Heart right ventricle (tissue), 16 donors: ENCODE measurements at regions not wholly inside any gene's neighbourhood (a gene's known extent, or its start where the extent isn't known, plus 50 kb on each side); places are given as distances from the start of the nearest gene placed in this dataset.

Experiments used
- ATAC-seq, 8 donors: fragments of 200-7000 bp; cut with Tn5 transposase; one replicate each; pipeline ENCODE4 v1.9.1; 2020; ENCODE audit warnings: mild to moderate bottlenecking in 8 of 8, moderate library complexity in 8 of 8, moderate number of reproducible peaks in 1 of 8
- DNase-seq, 2 donors: peaks; one replicate each; pipeline ENCODE4 v3.0.0-alpha.2; 2020
- H3K27ac ChIP-seq, 10 donors: fragments of 200-600 bp; sonication (generic) in 2 of 10; one replicate each; pipeline versions ENCODE4 v1.5.0 to v1.8.0; 2020 to 2022; ENCODE audit warnings: mild to moderate bottlenecking in 3 of 10
- H3K27me3 ChIP-seq, 7 donors: fragments of 200-600 bp; one replicate each; pipeline ENCODE4 v1.8.0; 2021 to 2022; ENCODE audit warnings: mild to moderate bottlenecking in 2 of 7
- H3K36me3 ChIP-seq, 9 donors: fragments of 200-600 bp; sonication (generic) in 1 of 9; one replicate each; pipeline versions ENCODE4 v1.5.0 to v1.8.0; 2020 to 2022; ENCODE audit warnings: mild to moderate bottlenecking in 2 of 9
- H3K4me1 ChIP-seq, 9 donors: fragments of 200-600 bp; sonication (generic) in 1 of 9; one replicate each; pipeline versions ENCODE4 v1.5.0 to v1.8.0; 2020 to 2022; ENCODE audit warnings: mild to moderate bottlenecking in 4 of 9
- H3K4me3 ChIP-seq, 10 donors: fragments of 200-600 bp; sonication (generic) in 2 of 10; one replicate each; pipeline versions ENCODE4 v1.5.0 to v1.8.0; 2020 to 2022; ENCODE audit warnings: mild to moderate bottlenecking in 7 of 10, moderate library complexity in 2 of 10
- H3K9me3 ChIP-seq, 11 donors: fragments of 200-600 bp in 10 of 11; sonication (generic) in 2 of 11; one replicate each; pipeline versions ENCODE4 v1.5.0 to v1.8.0; 2013 to 2022; ENCODE audit warnings: mild to moderate bottlenecking in 2 of 11, control low read depth in 1 of 11, moderate library complexity in 1 of 11
- WGBS, 2 donors: extraction: QIAGEN DNeasy Blood & Tissue Kit; methylation state at CpG; one replicate each; pipeline ENCODE4 v1.1.7; 2013; ENCODE audit warnings: inconsistent platforms in 1 of 2; 5-methylcytosine and 5-hydroxymethylcytosine counted together
- intact Hi-C, 10 donors: fragments of 100-400 bp; cut with DNase I; formaldehyde crosslinking; loops; one replicate each; pipeline versions ENCODE4 v1.11.1 to v1.14.2; 2022
- TF ChIP-seq, protein P1 (sequence below), 9 donors: fragments of 200-600 bp; sonication (generic) in 2 of 9; IDR thresholded peaks; one replicate each; pipeline versions ENCODE4 v1.5.0 to v1.8.0; 2021 to 2022; ENCODE audit warnings: antibody characterized with exemption in 9 of 9, mild to moderate bottlenecking in 5 of 9, moderate library complexity in 1 of 9
- donor health status: Arrhythmogenic right ventricular cardiomyopathy.
- donor health status: ischemic (EF 13 %, LVEDD 7.1; RV severe dilation, severe dysfunction).
- donor health status: healthy with polysubstance abuse.
- donor health status: DM: no; HTN: yes; CAD: no.
- donor health status: DM: no; HTN: no; CAD: no.
- donor health status: ischemic (EF 25% LVEDD 6.9; RV normal size, moderate dysfunction).
- donor health status: ischemic (EF 25% LVEDD 5.7; RV mildly dilated, moderate dysfunction).
- donor health status: healthy.
- donor health status: DM: yes; HTN: yes; CAD: no.
- donor health status: Ischemic cardiomyopathy.
- donor health status: ischemic (EF 35%, LVEDD 5.7; RV mildly dilated, moderate dysfunction).
- donor health status: nonischemic (EF 11% LVEDD 7.7; RV severe dilation, severe dysfunction).
- donor health status: DM: yes; HTN: yes; CAD: no.
- donor health status: PGD.
- donor health status: ischemic (EF 29% LVEDD 5.4; RV normal size, mild dysfunction).
- donor health status: nonischemic (EF 23%, LVEDD 6.1; RV moderate dilation, normal function).

DNA sequence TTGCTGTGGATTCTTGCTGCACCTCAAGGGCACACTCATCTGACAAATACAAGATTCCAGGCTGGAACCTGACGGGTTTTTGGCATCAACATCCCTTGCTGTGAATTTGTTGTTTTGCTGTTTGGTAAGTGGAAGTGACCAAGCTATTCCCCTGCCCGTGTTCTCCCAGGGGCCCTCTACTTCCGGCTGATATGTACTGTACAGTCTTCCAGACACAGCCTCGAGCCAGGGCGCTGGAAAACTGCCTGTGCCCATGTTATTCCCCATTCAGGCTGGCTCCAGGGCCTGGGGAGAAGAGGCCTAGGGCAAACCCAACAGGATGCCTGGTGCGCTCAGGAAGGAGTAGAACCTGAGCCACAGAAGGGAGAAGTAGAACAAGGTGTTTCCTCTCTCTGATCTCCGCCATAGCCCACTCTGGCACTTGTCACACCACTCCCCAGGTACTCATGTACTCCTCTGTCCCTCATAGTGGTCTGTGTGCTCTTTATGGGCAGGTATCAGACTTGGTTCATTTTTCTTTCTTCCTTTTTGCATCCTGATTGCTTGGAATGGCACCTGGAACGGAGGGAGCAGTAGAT lies 67.8 kb upstream of the LTA4H start:
- TF ChIP-seq, protein P1, sequence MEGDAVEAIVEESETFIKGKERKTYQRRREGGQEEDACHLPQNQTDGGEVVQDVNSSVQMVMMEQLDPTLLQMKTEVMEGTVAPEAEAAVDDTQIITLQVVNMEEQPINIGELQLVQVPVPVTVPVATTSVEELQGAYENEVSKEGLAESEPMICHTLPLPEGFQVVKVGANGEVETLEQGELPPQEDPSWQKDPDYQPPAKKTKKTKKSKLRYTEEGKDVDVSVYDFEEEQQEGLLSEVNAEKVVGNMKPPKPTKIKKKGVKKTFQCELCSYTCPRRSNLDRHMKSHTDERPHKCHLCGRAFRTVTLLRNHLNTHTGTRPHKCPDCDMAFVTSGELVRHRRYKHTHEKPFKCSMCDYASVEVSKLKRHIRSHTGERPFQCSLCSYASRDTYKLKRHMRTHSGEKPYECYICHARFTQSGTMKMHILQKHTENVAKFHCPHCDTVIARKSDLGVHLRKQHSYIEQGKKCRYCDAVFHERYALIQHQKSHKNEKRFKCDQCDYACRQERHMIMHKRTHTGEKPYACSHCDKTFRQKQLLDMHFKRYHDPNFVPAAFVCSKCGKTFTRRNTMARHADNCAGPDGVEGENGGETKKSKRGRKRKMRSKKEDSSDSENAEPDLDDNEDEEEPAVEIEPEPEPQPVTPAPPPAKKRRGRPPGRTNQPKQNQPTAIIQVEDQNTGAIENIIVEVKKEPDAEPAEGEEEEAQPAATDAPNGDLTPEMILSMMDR (IDR thresholded peaks at IDR 0.05): no peak
- Histone ChIP-seq H3K27me3 (no peaks in the 10 kb centered on the region), H3K9me3 (no peaks in the 10 kb centered on the region), H3K4me3 (no peak overlapping the region), H3K4me1 (peaks cover 4 to 49% (median 34%) of the 10 kb centered on the region in 9 donors), H3K27ac (peak overlapping the region in 6 of 10 donors; percentile 18 to 70 (median 52)), H3K36me3 (no peaks in the 10 kb centered on the region)
- ATAC-seq (peak in 5 of 8 donors; percentile 43 to 65 (median 52)), DNase-seq (peak; percentile 32 to 44)
- intact Hi-C loops: loop anchor here in 1 of 10 donors (10.0 kb wide), 1 partner anchor 62 kb away; no protein-coding TSS in a partner anchor
- WGBS, 2 donors: 46 to 54% methylated on average over 8 of the region's 8 CpGs

DNA sequence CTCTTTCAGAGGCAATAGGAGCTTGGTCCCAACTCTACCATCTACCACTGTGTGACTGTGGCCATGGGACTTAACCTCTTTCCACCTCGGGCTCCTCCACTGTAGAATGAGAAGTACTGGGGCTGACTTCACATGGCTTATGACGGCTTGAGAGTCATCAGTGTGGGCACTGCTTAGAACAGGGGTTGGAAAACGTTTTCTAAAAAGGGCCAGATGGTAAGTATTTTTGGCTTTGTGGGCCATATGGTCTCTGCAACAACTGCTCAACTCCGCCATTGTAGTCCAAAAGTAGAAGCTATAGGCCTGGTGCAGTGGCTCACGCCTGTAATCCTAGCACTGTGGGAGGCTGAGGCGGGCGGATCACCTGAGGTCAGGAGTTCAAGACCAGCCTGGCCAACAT lies 69.2 kb upstream of the LTA4H start:
- Histone ChIP-seq H3K36me3 (no peaks in the 10 kb centered on the region), H3K4me3 (no peak overlapping the region), H3K9me3 (no peaks in the 10 kb centered on the region), H3K27me3 (no peaks in the 10 kb centered on the region), H3K27ac (peak overlapping the region in 2 of 10 donors; percentile 40 to 58), H3K4me1 (peaks cover 4 to 47% (median 30%) of the 10 kb centered on the region in 9 donors)
- TF ChIP-seq, protein P1 (IDR thresholded peaks at IDR 0.05): no peak
- intact Hi-C loops: loop anchor here in 1 of 10 donors (10.0 kb wide), 1 partner anchor 60 kb away; no protein-coding TSS in a partner anchor
- ATAC-seq: no peak
- WGBS, 2 donors: 92 to 93% methylated on average over 7 of the region's 7 CpGs
- no peak for DNase-seq

- intact Hi-C loops: loop anchor here in 3 of 10 donors (2.0 to 10.0 kb wide), 3 partner anchors 34 to 59 kb away; no protein-coding TSS in a partner anchor
These were observed 70.8 kb upstream of the LTA4H start for GRCh38 chr12:96106137-96106536.

GRCh38 chr12:96107236-96107635 lies 71.8 kb upstream of the LTA4H start:
- Histone ChIP-seq H3K9me3 (no peaks in the 10 kb centered on the region), H3K4me3 (peak overlapping the region in 1 of 10 donors; percentile 5), H3K4me1 (peaks cover 4 to 43% (median 20%) of the 10 kb centered on the region in 9 donors), H3K36me3 (no peaks in the 10 kb centered on the region), H3K27ac (peak overlapping the region; percentile 63 to 94 (median 80)), H3K27me3 (no peaks in the 10 kb centered on the region)
- ATAC-seq (peak; percentile 50 to 94 (median 81)), DNase-seq (peak; percentile 28 to 52)
- intact Hi-C loops: loop anchor here in 3 of 10 donors (2.0 to 10.0 kb wide), 3 partner anchors 35 to 58 kb away; no protein-coding TSS in a partner anchor
- WGBS, 2 donors: 57 to 64% methylated on average over 5 of the region's 5 CpGs
- TF ChIP-seq, protein P1 (IDR thresholded peaks at IDR 0.05): no peak

More at GRCh38 chr12:96106137-96106536, 70.8 kb upstream of the LTA4H start:
- no peak for DNase-seq
- ATAC-seq: no peak
- Histone ChIP-seq H3K4me3 (no peak overlapping the region), H3K27ac (peak overlapping the region in 4 of 10 donors; percentile 3 to 94 (median 77)), H3K27me3 (no peaks in the 10 kb centered on the region), H3K4me1 (peaks cover 4 to 36% (median 20%) of the 10 kb centered on the region in 9 donors), H3K36me3 (no peaks in the 10 kb centered on the region), H3K9me3 (no peaks in the 10 kb centered on the region)
- TF ChIP-seq, protein P1 (IDR thresholded peaks at IDR 0.05): no peak
- WGBS, 2 donors: 85 to 86% methylated on average over 2 of the region's 2 CpGs
